HG03196 (cell line): ENCODE measurements at regions not wholly inside any gene's neighbourhood (a gene's known extent, or its start where the extent isn't known, plus 50 kb on each side); places are given as distances from the start of the nearest gene placed in this dataset.

Experiments
- ATAC-seq: cut with Tn5 transposase; IDR thresholded peaks from one replicate; pipeline ENCODE4 v1.9.1; 2021; ENCODE audit not compliant: unreplicated experiment

- no peak for ATAC-seq
These were observed 577.4 kb downstream of the CPS1 start for GRCh38 chr2:211133766-211134165.

DNA sequence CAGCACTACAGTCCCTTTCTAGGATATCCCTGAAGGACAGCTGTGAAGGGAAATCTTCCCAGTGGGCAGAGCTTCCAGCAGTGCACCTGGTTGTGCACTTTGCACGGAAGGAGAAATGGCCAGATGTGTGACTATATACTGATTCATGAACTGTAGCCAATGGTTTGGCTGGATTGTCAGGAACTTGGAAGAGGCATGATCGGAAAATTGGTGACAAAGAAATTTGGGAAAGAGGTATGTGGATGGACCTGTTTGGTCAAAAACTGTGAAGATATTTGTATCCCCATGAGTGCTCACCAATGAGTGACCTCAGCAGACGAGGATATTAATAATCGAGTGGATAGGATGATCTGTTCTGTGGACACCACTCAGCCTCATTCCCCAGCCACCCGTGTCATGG lies 582.2 kb downstream of the CPS1 start:
- no peak for ATAC-seq

DNA sequence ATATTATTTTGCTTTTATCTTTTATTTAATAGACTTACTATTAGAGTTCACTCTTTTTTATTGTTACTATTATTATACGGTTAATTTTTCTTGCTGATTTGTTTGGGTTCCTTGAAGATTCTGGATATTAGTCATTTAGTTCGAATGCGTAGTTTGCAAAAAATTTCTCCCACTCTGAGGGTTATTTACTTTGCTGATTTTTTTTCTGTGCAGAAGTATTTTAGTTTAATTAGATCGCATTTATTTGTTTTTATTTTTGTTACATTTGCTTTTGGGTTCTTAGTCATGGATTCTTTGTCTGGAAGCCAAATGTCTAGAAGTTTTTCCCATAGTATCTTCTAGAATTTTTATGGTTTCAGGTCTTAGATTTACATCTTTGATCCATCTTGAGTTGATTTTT lies 585.2 kb downstream of the CPS1 start:
- ATAC-seq: no peak

DNA sequence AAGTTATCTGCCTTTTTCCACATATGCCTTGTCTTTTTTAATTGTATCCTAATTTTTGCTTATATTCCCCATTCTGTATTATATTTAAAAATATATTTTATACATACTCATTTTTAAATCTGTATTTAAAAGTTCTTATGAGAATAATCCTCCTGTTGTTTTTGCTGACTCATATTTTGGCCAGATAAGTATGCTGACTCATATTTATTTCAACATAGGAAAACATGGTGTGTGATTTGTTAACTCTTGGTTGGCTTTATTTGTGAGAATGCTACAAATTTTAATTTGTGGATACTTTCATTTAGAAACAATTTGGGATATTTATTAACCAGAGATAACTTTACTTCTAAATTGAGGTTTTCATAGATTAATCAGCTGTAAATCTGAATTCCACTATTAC lies 587.7 kb downstream of the CPS1 start:
- no peak for ATAC-seq

DNA sequence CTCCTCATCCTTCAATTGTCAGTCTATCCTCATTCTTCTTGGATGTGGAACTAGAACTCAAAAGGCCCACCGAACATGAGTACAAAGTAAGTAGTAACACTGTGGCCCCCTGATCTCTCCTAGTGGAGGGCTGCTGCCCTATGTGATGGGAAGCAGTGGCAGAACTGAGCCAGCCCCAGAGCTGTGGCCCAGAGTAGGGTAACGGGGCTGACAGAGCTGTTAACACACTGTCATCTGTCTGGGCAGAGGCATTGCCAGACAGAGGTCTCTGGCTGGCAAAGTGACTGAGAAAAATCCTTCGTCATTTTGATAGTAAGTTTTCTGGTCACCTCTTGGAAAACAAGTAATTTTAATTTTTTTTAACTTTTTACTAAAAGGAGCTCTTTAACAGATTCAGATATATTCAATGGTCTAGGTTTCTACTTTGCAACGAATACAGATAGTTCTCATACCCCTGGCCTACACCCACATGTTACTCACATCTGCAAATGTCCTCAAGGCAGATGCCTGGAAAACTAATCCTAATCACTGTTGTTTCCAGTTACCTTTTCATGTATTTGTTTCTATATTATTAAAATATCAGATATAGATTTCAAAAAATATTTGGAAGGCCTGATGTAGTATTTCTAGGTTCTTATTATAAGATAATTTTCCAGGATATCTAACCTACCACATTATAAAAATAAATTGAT lies 588.7 kb downstream of the CPS1 start:
- ATAC-seq: no peak

DNA sequence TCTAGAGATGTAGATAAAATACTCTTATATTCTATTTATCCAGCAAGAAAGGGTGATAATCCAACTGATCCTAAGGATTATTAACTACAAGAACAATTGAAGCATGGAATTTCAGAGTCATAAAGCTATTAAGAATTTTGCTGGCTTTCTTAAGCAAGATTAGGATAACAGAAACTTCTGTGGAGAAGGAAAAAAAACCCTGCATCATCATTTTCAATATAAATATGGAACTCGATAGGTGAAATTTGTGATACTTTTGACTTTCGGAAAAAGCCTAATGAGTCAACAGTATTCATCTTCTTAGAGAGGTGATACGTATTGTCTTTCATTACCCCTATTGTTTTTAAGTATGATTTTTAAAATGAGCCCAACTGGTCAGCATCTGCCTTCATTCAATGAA lies 593.3 kb downstream of the CPS1 start:
- ATAC-seq: no peak

DNA sequence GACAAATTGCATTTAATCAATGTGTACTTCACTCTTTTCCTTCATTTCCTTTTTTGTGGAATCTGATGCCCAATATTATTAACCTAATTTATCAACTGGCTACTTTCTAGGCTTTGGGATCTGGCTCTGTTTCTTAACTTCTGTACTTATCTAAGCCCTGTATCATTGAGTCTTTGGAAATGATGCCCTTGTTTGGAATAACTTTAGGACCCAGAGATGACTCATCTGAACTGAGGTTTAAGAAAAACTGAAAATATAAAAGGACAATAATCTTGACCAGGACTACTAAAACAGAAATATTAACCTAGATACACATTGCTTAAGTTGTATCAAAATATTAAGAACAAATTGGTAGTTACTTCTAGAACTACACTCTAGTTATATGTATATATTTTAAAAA lies 600.8 kb downstream of the CPS1 start:
- ATAC-seq: no peak

- peak; percentile 100 for ATAC-seq
These were observed 601.6 kb downstream of the CPS1 start for GRCh38 chr2:211157856-211158463.

DNA sequence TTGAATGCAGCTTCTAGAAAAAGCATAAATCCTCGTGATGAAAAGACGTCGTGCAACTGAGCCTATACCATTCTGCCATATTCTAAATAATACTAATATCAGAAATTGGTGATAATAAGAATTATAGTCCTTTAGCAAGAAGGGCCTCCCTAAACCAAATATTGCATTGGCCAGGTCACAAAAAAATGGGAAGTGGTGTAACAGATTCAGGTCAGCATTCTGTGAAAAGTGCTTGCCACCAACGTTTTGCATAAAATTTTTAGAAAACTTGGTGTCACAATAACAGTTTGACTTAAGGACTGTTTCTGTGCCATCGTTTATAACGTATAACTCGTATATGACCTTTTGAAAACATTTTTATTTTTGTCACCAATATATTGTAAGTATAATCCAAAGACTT lies 603.6 kb downstream of the CPS1 start:
- ATAC-seq: no peak

GRCh38 chr2:211161236-211161635 lies 604.8 kb downstream of the CPS1 start:
- no peak for ATAC-seq

DNA sequence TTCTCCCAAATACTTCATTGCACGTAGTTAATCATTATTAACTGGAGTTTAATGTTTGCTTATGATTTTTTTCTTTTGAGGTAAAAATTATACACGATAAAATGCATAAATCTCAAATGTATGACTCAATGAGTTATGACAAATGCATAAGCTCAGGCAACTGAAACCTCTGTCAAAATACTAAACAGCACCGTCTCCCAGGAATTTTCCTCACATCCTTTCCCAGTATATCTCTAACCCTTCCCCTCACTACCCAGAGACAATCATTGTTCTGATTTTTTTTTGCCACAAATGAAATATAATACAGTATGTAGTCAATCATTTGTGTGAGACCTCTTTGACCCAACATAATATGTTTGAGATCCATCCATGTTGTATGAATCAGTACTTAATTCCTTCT lies 606.5 kb downstream of the CPS1 start:
- ATAC-seq: no peak

GRCh38 chr2:211170843-211171242 lies 614.4 kb downstream of the CPS1 start:
- ATAC-seq: no peak

- ATAC-seq: no peak
These were observed 617.6 kb downstream of the CPS1 start for GRCh38 chr2:211174021-211174420.

- no peak for ATAC-seq
These were observed 618.2 kb downstream of the CPS1 start for GRCh38 chr2:211174631-211175030.

- no peak for ATAC-seq
These were observed 619.6 kb downstream of the CPS1 start for GRCh38 chr2:211175956-211176355.

DNA sequence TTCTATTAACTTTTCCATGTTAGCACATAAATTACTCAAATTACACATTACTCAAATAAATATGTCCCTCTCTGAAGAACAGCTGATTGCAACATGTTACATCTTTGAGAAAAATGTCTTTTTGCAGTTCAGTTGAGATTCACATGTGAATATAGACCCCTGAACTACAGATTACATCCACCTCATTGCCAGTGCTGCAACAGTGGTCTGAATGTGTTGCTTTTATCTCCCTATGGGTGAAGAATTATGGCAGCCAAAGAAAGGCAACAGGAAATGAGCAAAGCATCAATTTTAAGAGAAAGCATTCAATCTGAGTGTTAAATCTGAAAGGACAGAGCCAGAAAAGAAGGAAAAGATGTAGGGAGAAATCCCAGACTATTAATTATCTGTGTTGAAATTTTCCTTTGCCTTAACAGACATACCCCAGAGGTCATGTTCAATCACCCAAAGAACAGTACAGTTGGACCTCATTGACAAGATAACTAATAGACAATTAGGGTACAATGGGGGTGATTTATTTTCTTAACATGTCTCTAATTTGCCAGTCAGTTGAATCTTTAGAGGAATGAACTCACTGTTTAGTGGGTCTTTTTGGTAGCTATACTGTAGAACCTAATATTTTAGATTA lies 620.2 kb downstream of the CPS1 start:
- no peak for ATAC-seq

GRCh38 chr2:211181626-211182025 lies 625.2 kb downstream of the CPS1 start:
- ATAC-seq: no peak

- no peak for ATAC-seq
These were observed 631.2 kb downstream of the CPS1 start for GRCh38 chr2:211187602-211188001.

DNA sequence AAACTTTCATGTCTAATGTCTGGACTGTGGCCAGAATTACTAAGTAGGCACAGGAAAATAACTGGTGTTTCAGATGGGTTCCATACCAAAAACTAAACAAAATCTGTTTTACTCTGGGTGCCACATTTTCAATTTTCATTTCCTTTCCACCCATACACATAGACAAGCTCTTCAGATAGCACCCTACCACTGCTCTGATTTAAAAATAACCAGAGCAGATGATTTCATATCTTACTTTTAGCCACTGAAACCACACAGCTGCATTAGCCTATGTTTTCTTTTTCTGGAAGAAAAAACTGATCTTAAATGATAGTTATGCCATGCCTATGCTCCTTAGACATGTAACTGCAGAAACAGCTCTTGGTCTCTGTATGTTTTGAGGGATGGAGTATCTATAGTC lies 647.6 kb downstream of the CPS1 start:
- no peak for ATAC-seq

DNA sequence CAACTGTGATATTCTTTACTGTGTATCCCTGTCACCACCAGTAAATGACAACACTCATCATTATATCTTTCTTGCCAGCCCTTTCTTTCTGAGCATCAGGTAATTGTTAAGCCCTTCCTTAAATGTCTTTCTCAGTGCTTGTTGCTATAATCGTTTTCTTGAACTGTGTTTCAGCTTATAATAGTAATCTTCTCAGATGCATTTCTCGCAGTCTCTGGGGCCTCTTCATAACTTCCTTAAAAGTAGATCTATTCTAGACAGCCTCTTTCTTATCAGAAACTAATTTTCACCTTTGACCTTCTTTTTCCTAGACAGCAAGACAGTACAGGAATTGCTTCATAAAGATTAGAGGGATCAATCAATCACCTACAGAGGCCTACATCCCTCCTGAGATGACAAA lies 648.1 kb downstream of the CPS1 start:
- ATAC-seq: no peak

GRCh38 chr2:211204902-211205301 lies 648.5 kb downstream of the CPS1 start:
- no peak for ATAC-seq

DNA sequence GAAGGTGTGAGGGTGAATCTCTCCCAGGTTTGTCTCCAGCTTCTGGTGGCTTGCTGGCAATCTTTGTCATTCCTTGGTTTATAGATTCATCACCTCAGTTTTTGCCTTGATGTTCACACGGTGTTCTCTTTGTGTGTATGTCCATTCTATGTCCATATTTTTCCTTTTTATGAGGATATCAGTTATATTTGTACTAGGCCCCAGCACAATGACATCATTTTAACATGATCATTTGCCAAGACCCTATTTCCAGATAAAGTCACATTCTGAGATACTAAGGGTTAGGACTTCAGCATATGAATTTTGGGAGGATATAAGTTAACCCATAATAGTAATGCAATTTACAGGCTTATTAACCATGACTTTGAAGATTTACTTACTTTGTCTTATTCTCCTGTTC lies 649.0 kb downstream of the CPS1 start:
- ATAC-seq: no peak

DNA sequence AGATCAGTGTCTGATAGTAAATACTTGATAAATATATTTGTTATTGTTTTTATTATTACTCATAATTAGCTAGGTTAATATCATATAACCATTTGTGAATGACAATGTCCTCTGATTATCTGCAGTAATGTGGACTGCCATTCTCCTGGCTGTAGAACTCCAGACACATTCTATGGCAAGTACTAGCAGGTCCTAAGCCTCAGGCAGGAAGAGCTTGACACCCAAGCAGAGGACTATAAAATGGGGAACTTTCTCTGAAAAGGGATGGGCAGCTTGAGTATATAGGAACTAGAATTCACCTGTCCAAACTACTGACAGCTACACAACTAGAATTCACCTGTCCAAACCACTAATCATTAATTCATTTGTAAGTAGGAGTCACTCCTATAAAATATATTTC lies 649.4 kb downstream of the CPS1 start:
- no peak for ATAC-seq
